OCI-LY7 (cell line): ENCODE measurements at regions not wholly inside any gene's neighbourhood (a gene's known extent, or its start where the extent isn't known, plus 50 kb on each side); places are given as distances from the start of the nearest gene placed in this dataset.

ENCODE experiments used
- CTCF ChIP-seq: fragments of 200-600 bp; sonication (generic); conservative IDR thresholded peaks from 2 replicates; pipeline ENCODE4 v1.5.1; 2014; ENCODE audit warnings: mild to moderate bottlenecking, antibody characterized with exemption, low read length, moderate library complexity, mixed read lengths
- EZH2phosphoT487 ChIP-seq: fragments of 200-600 bp; sonication (generic); IDR thresholded peaks from 2 replicates; pipeline ENCODE4 v1.6.1; 2018; ENCODE audit warnings: low read depth, borderline replicate concordance, mild to moderate bottlenecking, mixed run types, antibody characterized with exemption, low read length, moderate library complexity, mixed read lengths

GRCh38 chr9:63817622-63818518, 1467.1 kb downstream of the FOXD4L5 start:
- TF ChIP-seq CTCF (no peak), EZH2phosphoT487 (no peak)
